ENCODE measurements at regions not wholly inside any gene's neighbourhood (a gene's known extent, or its start where the extent isn't known, plus 50 kb on each side); places are given as distances from the start of the nearest gene placed in this dataset.

GRCh38 chr13:84400706-84401105 is 518.4 kb upstream of the SLITRK1 start:
- in situ Hi-C loops (cut with MboI; ENCODE audit: low sequenced_read_pairs in 4 of 4): no loop called here
- ATAC-seq: no peak
- no peaks in the 10 kb centered on the region for H3K4me1 ChIP-seq

GRCh38 chr13:84399320-84400085 is 517.2 kb upstream of the SLITRK1 start:
- Histone ChIP-seq H3K36me3 (no peaks in the 10 kb centered on the region), H3K4me1 (no peaks in the 10 kb centered on the region), H3K27me3 (no peaks in the 10 kb centered on the region), H3K27ac (no peak overlapping the region), H3K4me3 (no peak overlapping the region), H3K9me3 (no peaks in the 10 kb centered on the region)
- intact Hi-C loops (cut with DNase I; ENCODE audit: low total_unique reads) (no loop called here), in situ Hi-C loops (cut with MboI; ENCODE audit: low sequenced_read_pairs in 4 of 4) (no loop called here)
- no peak for ATAC-seq
- no peak for DNase-seq
- TF ChIP-seq, protein P1, sequence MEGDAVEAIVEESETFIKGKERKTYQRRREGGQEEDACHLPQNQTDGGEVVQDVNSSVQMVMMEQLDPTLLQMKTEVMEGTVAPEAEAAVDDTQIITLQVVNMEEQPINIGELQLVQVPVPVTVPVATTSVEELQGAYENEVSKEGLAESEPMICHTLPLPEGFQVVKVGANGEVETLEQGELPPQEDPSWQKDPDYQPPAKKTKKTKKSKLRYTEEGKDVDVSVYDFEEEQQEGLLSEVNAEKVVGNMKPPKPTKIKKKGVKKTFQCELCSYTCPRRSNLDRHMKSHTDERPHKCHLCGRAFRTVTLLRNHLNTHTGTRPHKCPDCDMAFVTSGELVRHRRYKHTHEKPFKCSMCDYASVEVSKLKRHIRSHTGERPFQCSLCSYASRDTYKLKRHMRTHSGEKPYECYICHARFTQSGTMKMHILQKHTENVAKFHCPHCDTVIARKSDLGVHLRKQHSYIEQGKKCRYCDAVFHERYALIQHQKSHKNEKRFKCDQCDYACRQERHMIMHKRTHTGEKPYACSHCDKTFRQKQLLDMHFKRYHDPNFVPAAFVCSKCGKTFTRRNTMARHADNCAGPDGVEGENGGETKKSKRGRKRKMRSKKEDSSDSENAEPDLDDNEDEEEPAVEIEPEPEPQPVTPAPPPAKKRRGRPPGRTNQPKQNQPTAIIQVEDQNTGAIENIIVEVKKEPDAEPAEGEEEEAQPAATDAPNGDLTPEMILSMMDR (IDR thresholded peaks at IDR 0.05 in 4 of 5, conservative IDR thresholded peaks at IDR 0.05 in 1 of 5): no peak
- TF ChIP-seq POLR2A (IDR thresholded peaks at IDR 0.05): no peak

More at GRCh38 chr13:84400706-84401105, 518.4 kb upstream of the SLITRK1 start:
- Histone ChIP-seq H3K27ac (no peak overlapping the region), H3K4me3 (no peak overlapping the region), H3K36me3 (no peaks in the 10 kb centered on the region), H3K27me3 (no peaks in the 10 kb centered on the region), H3K9me3 (no peaks in the 10 kb centered on the region)
- no peak for TF ChIP-seq POLR2A (IDR thresholded peaks at IDR 0.05)
- TF ChIP-seq, protein P1 (IDR thresholded peaks at IDR 0.05 in 4 of 5, conservative IDR thresholded peaks at IDR 0.05 in 1 of 5): no peak
- no peak for DNase-seq
- intact Hi-C loops (cut with DNase I; ENCODE audit: low total_unique reads): no loop called here

DNA sequence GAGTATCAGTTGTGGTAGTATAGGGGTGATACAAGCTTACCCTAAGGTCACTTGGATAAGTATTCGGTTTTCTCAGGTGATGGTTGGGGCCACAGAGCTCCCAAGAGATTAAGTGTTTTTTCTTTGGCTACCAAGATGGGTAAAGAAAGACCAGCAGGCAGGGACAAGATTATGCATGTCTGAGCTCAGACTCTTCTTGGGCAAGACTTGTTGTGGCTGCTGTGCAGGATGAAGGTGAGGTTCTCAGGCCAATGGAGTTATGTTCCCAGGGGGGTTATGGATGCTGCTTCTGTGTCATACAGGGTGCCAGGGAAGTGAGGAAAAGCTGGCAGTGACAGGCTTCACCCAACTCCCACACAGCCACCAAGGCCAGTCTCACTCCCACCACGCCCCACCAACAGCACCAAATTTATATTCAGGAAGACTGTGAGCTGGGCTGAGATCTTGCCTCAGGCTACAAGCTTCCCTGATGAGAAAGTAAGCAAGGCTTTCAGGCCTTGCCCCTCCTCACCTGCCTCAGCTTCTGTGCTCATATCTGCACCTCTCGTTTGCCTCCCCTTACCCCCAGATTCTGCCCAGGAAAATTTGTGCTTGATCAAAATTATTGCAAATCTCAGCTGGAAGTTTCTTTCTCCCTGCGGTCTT is 511.8 kb upstream of the SLITRK1 start:
- intact Hi-C loops (cut with DNase I; ENCODE audit: low total_unique reads): no loop called here
- no peak for TF ChIP-seq POLR2A (IDR thresholded peaks at IDR 0.05)
- TF ChIP-seq, protein P1 (IDR thresholded peaks at IDR 0.05 in 4 of 5, conservative IDR thresholded peaks at IDR 0.05 in 1 of 5): no peak
- no peaks in the 10 kb centered on the region for H3K27me3 ChIP-seq
- no peaks in the 10 kb centered on the region for H3K9me3 ChIP-seq
- no peak overlapping the region for H3K4me3 ChIP-seq
- no peaks in the 10 kb centered on the region for H3K4me1 ChIP-seq
- DNase-seq (no peak), ATAC-seq (no peak)
- no peak overlapping the region for H3K27ac ChIP-seq
- H3K36me3 ChIP-seq: no peaks in the 10 kb centered on the region
- in situ Hi-C loops (cut with MboI; ENCODE audit: low sequenced_read_pairs in 4 of 4): no loop called here

GRCh38 chr13:84380866-84381265 is 498.6 kb upstream of the SLITRK1 start:
- no peaks in the 10 kb centered on the region for H3K4me1 ChIP-seq
- TF ChIP-seq POLR2A (IDR thresholded peaks at IDR 0.05): no peak
- TF ChIP-seq, protein P1 (IDR thresholded peaks at IDR 0.05 in 4 of 5, conservative IDR thresholded peaks at IDR 0.05 in 1 of 5): no peak
- no peak for DNase-seq
- no peaks in the 10 kb centered on the region for H3K27me3 ChIP-seq
- ATAC-seq: no peak
- H3K36me3 ChIP-seq: no peaks in the 10 kb centered on the region
- in situ Hi-C loops (cut with MboI; ENCODE audit: low sequenced_read_pairs in 4 of 4) (no loop called here), intact Hi-C loops (cut with DNase I; ENCODE audit: low total_unique reads) (no loop called here)
- H3K27ac ChIP-seq: no peak overlapping the region
- no peaks in the 10 kb centered on the region for H3K9me3 ChIP-seq
- H3K4me3 ChIP-seq: no peak overlapping the region
